Gastrocnemius medialis (tissue), 4 donors: ENCODE measurements at regions not wholly inside any gene's neighbourhood (a gene's known extent, or its start where the extent isn't known, plus 50 kb on each side); places are given as distances from the start of the nearest gene placed in this dataset.

Experiments
- CTCF ChIP-seq, 5 experiments: fragments of 450-650 bp in 3 of 5; fragments of 200-600 bp in 2 of 5; sonication (generic) in 2 of 5; IDR thresholded peaks in 4 of 5; conservative IDR thresholded peaks in 1 of 5; 1 replicate in 4 of 5; 2 replicates in 1 of 5; pipeline ENCODE4 v1.5.1; 2016 to 2019; ENCODE audit warnings: antibody characterized with exemption in 5 of 5, mild to moderate bottlenecking in 3 of 5, moderate library complexity in 3 of 5
- POLR2A ChIP-seq, 2 donors: fragments of 450-650 bp; IDR thresholded peaks; one replicate each; pipeline ENCODE4 v1.6.1; 2017; ENCODE audit warnings: antibody characterized with exemption in 2 of 2, mild to moderate bottlenecking in 2 of 2, moderate library complexity in 2 of 2

GRCh38 chr13:82467626-82468025 lies 1414.6 kb downstream of the SLITRK1 start:
- TF ChIP-seq POLR2A (IDR thresholded peaks at IDR 0.05) (no peak), CTCF (IDR thresholded peaks at IDR 0.05 in 4 of 5, conservative IDR thresholded peaks at IDR 0.05 in 1 of 5) (no peak)
